Activated T-cell treated with anti-CD3 and anti-CD28 coated beads for 48 hours (primary cell): ENCODE measurements at regions not wholly inside any gene's neighbourhood (a gene's known extent, or its start where the extent isn't known, plus 50 kb on each side); places are given as distances from the start of the nearest gene placed in this dataset.
"Not testable (repeated sequence)": the region's sequence is repeated elsewhere in the genome, so short reads cannot be mapped to it uniquely, and the experiment has no call there.

Experiments used
- DNase-seq: peaks from one replicate; pipeline ENCODE4 v3.0.0-alpha.2; 2020; ENCODE audit warnings: low read depth

- DNase-seq, result not testable (repeated sequence)
Measured at GRCh38 chr15:20785151-20785936, 80.8 kb downstream of the POTEB2 start.

- not testable (repeated sequence) for DNase-seq
Measured at GRCh38 chr15:20783598-20784184, 82.4 kb downstream of the POTEB2 start.

- not testable (repeated sequence) for DNase-seq
Measured at GRCh38 chr15:20775412-20775811, 90.7 kb downstream of the POTEB2 start.

GRCh38 chr15:20767943-20768342 is 98.2 kb downstream of the POTEB2 start:
- DNase-seq, result not testable (repeated sequence)

- not testable (repeated sequence) for DNase-seq
Measured at GRCh38 chr15:20762422-20762821, 103.7 kb downstream of the POTEB2 start.

GRCh38 chr15:20756440-20756839 is 109.7 kb downstream of the POTEB2 start:
- DNase-seq, result not testable (repeated sequence)

GRCh38 chr15:20755665-20756398 is 110.3 kb downstream of the POTEB2 start:
- DNase-seq, result peak; percentile 72

- DNase-seq, result not testable (repeated sequence)
Measured at GRCh38 chr15:20733493-20733892, 132.6 kb downstream of the POTEB2 start.
